Small intestine (tissue), 7 donors: ENCODE measurements at regions not wholly inside any gene's neighbourhood (a gene's known extent, or its start where the extent isn't known, plus 50 kb on each side); places are given as distances from the start of the nearest gene placed in this dataset.

Source experiments
- DNase-seq, 2 donors: peaks; one replicate each; pipeline versions ENCODE4 v3.0.0 to v3.0.0-alpha.2; 2013
- FAIRE-seq: peaks from 2 replicates; lab custom pipeline; 2012; peaks lifted over from hg19 to GRCh38; lab: Jason Lieb, UNC
- H3K27ac ChIP-seq, 3 donors: one replicate each; pipeline ENCODE4 v1.5.1; 2013; ENCODE audit warnings: low read length in 2 of 3, mild to moderate bottlenecking in 2 of 3, control low read depth in 1 of 3, inconsistent platforms in 1 of 3, low read depth in 1 of 3, moderate library complexity in 1 of 3
- H3K27me3 ChIP-seq, 3 donors: one replicate each; pipeline ENCODE4 v1.6.1; 2013; ENCODE audit warnings: low read length in 3 of 3, inconsistent platforms in 1 of 3; ENCODE audit not compliant: control insufficient read depth in 3 of 3, insufficient read depth in 3 of 3
- H3K36me3 ChIP-seq, 3 donors: one replicate each; pipeline ENCODE4 v1.6.1; 2013; ENCODE audit warnings: low read length in 3 of 3, inconsistent platforms in 1 of 3, low read depth in 1 of 3, mild to moderate bottlenecking in 1 of 3, moderate library complexity in 1 of 3; ENCODE audit not compliant: control insufficient read depth in 3 of 3, insufficient read depth in 2 of 3
- H3K4me1 ChIP-seq, 3 donors: one replicate each; pipeline ENCODE4 v1.6.1; 2013; ENCODE audit warnings: low read length in 2 of 3, inconsistent platforms in 1 of 3, low read depth in 1 of 3, mild to moderate bottlenecking in 1 of 3, moderate library complexity in 1 of 3; ENCODE audit not compliant: control insufficient read depth in 3 of 3, insufficient read depth in 2 of 3
- H3K4me3 ChIP-seq, 3 donors: one replicate each; pipeline ENCODE4 v1.5.1; 2013; ENCODE audit warnings: low read length in 3 of 3, control low read depth in 1 of 3, inconsistent platforms in 1 of 3, low read depth in 1 of 3, mild to moderate bottlenecking in 1 of 3, moderate library complexity in 1 of 3
- H3K9me3 ChIP-seq, 2 donors: one replicate each; pipeline ENCODE4 v1.6.1; 2013; ENCODE audit warnings: low read depth in 1 of 2, low read length in 1 of 2; ENCODE audit not compliant: control insufficient read depth in 2 of 2, insufficient read depth in 1 of 2
- WGBS, 3 donors: extraction: QIAGEN DNeasy Blood & Tissue Kit; methylation state at CpG; one replicate each; pipeline ENCODE4 v1.1.7; 2013; 5-methylcytosine and 5-hydroxymethylcytosine counted together
- donor health status: healthy with polysubstance abuse.
- donor health status: control.
- donor health status: control.
- donor health status: Bipolar disorder and iron deficiency.
- donor health status: healthy.

DNA sequence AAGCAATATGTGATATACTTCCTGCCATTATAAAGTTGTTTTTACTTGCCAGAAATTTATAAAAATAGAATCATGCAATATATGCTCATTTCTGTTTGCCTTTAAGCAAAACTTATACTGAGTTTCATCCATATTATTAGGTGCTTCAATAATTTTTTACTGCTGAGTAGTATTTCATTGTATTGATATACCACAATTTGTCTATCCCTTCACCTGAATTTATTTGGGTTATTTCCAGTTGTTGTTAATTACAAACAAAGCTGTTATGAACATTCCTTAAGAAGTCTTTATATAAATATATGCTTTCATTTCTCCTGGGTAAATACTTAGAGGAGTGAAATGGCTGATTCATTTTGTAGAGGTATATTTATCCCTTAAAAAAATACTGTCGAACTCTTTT is 864.1 kb downstream of the HACE1 start:
- no peaks in the 10 kb centered on the region for H3K36me3 ChIP-seq
- no peak for DNase-seq
- H3K27me3 ChIP-seq = no peaks in the 10 kb centered on the region
- H3K4me1 ChIP-seq = no peaks in the 10 kb centered on the region
- no peaks in the 10 kb centered on the region for H3K9me3 ChIP-seq
- no peak for FAIRE-seq
- 86 to 93% (median 91%) methylated on average over 1 of the region's 1 CpG for WGBS, 3 donors
- H3K4me3 ChIP-seq = no peak overlapping the region
- H3K27ac ChIP-seq = no peak overlapping the region

DNA sequence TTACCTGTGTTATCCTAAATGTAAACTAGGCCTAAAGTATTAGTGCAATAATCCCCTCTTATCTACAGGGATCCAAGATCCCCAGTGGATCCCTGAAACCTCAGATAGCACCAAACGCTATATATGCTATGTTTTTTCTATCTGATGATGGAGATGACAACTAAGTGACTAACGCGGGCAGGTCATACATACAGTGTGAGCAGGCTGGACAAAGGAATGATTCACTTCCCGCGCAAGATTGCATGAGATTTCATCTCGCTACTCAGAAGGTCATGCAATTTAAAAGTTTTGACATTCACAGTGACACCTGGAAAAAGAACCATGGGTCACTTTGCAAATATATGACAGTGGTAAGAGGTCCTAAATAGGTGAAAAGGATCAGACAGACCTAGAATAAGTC is 875.9 kb downstream of the HACE1 start:
- no peak for FAIRE-seq
- H3K4me1 ChIP-seq = no peaks in the 10 kb centered on the region
- WGBS, 3 donors = 89 to 90% (median 89%) methylated on average over 6 of the region's 6 CpGs

DNA sequence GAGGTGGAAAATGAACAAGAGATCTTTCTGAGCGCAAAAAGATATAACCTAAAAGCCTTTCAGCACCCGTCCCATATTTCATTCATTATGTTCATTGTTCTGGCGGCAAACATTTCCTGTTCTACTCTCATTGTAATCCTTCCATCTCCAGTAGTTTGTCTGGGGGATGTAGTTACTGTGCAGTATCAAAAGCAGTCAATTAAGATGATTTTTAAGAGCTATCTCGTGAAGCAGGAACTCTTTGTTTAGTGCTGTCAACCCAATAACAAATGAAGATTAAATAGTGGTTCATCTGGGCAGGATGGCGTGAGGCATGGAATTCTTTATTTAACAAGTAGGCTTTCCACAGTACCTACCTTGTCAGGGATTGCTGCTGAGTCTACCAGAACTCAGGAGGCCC is 876.7 kb downstream of the HACE1 start:
- H3K36me3 ChIP-seq = no peaks in the 10 kb centered on the region
- H3K4me3 ChIP-seq = no peak overlapping the region
- WGBS, 3 donors = 39 to 65% (median 64%) methylated on average over 5 of the region's 5 CpGs
- H3K27me3 ChIP-seq = no peaks in the 10 kb centered on the region
- DNase-seq = no peak
- FAIRE-seq = no peak
- no peaks in the 10 kb centered on the region for H3K9me3 ChIP-seq
- H3K4me1 ChIP-seq = no peaks in the 10 kb centered on the region
- H3K27ac ChIP-seq = no peak overlapping the region

More for the DNA sequence above, 875.9 kb downstream of the HACE1 start:
- DNase-seq = no peak
- no peaks in the 10 kb centered on the region for H3K36me3 ChIP-seq
- H3K27me3 ChIP-seq = no peaks in the 10 kb centered on the region
- no peak overlapping the region for H3K27ac ChIP-seq
- H3K4me3 ChIP-seq = no peak overlapping the region
- no peaks in the 10 kb centered on the region for H3K9me3 ChIP-seq

DNA sequence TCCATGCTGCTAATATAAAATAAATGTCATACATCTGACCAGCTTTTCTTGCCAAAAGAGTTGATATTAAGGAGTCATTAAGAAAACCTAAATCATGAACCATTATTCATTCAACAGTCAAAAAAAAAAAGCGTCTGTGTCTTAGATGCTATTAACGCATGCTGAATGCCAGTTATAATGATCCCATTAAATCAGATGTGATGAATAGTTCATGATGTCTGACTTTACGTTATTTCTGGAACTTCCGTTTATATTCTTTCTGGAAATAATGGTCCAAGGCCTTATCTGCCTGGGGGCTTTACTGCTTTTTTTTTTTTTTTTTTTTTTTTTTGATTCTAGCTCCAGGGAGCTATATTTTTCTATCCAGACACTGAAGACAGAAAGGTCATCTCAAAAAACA is 877.1 kb downstream of the HACE1 start:
- WGBS, 3 donors = 63 to 90% (median 86%) methylated on average over 4 of the region's 4 CpGs
- no peaks in the 10 kb centered on the region for H3K4me1 ChIP-seq
- FAIRE-seq (no peak), DNase-seq (no peak)
- H3K9me3 ChIP-seq = no peaks in the 10 kb centered on the region
- H3K27me3 ChIP-seq = no peaks in the 10 kb centered on the region
- H3K4me3 ChIP-seq = no peak overlapping the region
- no peak overlapping the region for H3K27ac ChIP-seq
- no peaks in the 10 kb centered on the region for H3K36me3 ChIP-seq

DNA sequence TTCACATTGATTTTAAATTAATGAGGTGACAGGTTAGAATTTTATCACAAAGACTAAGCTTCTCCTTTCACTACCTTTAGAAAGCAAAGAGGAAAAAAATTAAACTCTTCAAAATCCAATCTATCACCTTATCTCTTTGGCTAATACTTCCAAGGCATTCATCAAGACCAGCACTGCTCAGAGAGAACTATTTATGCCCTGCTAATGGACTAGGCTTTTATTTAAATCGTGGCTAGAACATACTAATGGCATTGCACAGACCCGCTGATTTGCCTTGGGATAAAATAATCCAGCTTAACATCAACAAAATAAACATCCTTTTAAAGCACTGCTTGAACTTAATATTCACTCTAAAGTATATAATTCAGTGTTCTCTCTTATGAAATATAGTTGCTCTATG is 880.4 kb downstream of the HACE1 start:
- DNase-seq (no peak), FAIRE-seq (no peak)
- Histone ChIP-seq H3K4me1 (no peaks in the 10 kb centered on the region), H3K27ac (no peak overlapping the region), H3K27me3 (no peaks in the 10 kb centered on the region), H3K4me3 (no peak overlapping the region), H3K9me3 (no peaks in the 10 kb centered on the region), H3K36me3 (no peaks in the 10 kb centered on the region)
- 49 to 60% (median 55%) methylated on average over 2 of the region's 2 CpGs for WGBS, 3 donors

DNA sequence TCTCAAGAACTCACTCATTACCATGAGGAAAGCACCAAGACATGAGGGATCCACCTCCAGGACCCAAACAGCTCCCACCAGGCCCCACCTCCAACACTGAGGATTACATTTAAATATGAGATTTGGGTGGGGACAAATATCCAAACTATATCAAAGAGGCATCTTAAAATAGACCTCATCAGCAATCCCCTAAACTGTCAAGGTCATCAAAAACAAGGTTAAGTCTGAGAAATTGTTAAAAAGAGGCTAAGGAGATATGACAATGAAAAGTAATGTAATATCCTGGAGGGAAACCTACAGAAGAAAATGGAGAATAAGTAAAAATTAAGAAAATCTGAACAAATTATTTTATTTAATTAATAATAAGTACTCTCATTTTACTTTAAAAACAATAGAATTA is 922.3 kb downstream of the HACE1 start:
- Histone ChIP-seq H3K9me3 (no peaks in the 10 kb centered on the region), H3K27ac (no peak overlapping the region), H3K27me3 (no peaks in the 10 kb centered on the region), H3K4me1 (no peaks in the 10 kb centered on the region), H3K36me3 (no peaks in the 10 kb centered on the region), H3K4me3 (no peak overlapping the region)
- DNase-seq (no peak), FAIRE-seq (no peak)

DNA sequence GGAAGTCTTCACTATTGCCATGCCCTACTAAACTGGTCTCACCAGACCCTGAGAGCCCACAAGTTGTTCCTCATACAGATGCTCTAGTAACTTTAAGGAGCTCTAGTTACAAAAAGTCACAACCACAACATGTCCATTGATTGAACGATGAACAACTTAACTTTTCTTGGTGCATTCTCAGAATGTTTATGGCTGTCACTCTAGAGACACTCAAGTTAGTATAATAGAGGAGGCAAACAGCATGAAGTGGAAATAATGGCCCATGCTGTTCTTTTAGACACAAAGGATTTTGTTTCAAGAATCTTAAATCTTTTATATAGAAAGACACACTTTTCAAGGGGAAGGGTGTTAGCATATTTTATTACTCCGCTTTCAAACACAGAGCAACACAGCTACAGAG is 934.4 kb downstream of the HACE1 start:
- Histone ChIP-seq H3K9me3 (peaks cover 0 to 4% of the 10 kb centered on the region in 2 donors), H3K36me3 (no peaks in the 10 kb centered on the region), H3K4me3 (no peak overlapping the region), H3K27me3 (no peaks in the 10 kb centered on the region), H3K4me1 (no peaks in the 10 kb centered on the region), H3K27ac (no peak overlapping the region)
- 90 to 95% (median 91%) methylated on average over 2 of the region's 2 CpGs for WGBS, 3 donors
- DNase-seq (no peak), FAIRE-seq (no peak)

DNA sequence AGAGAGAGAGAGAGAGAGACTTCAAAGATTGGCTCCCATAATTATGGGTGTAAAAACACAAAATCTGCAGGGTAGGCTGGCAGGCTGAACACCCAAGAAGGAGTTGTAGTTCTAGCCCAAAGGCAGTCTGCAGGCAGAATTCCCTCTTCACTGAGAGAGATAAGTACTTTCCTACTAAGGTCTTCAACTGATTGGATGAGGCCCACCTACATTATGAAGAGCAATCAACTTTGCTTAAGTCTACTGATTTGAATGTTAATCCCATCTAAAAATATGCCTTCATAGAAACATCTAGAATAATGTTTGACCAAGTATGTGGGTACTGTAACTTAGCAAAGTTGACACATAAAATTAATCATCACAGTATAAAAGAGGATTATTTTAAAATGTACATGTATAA is 949.7 kb downstream of the HACE1 start:
- Histone ChIP-seq H3K27me3 (no peaks in the 10 kb centered on the region), H3K27ac (no peak overlapping the region), H3K4me3 (no peak overlapping the region), H3K4me1 (no peaks in the 10 kb centered on the region), H3K9me3 (peaks cover 0 to 6% of the 10 kb centered on the region in 2 donors), H3K36me3 (no peaks in the 10 kb centered on the region)
- DNase-seq (no peak), FAIRE-seq (no peak)

DNA sequence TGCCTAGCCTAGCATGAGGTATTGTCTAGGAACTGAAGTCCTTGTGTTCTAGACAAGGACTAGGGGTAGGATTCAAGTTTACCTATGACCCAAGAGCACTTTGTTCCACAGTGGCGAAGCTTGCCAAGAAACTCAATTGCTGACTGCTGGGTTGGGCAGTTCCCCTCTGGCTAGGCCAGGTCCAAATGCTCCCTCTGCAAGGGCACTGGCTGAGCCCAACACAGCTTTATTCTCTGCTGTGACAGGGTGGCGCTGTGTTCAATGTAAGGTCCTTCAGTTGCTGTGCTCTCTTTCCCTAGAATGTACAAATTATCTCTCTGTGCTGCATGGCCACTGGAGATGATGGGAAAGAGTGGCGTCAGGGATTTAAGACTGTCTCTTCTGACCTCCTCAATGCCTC is 950.8 kb downstream of the HACE1 start:
- 85 to 91% (median 86%) methylated on average over 3 of the region's 3 CpGs for WGBS, 3 donors
- Histone ChIP-seq H3K27me3 (no peaks in the 10 kb centered on the region), H3K4me3 (no peak overlapping the region), H3K9me3 (peaks cover 0 to 6% of the 10 kb centered on the region in 2 donors), H3K4me1 (no peaks in the 10 kb centered on the region), H3K27ac (no peak overlapping the region), H3K36me3 (no peaks in the 10 kb centered on the region)
- DNase-seq (no peak), FAIRE-seq (no peak)
